ENCODE measurements at regions not wholly inside any gene's neighbourhood (a gene's known extent, or its start where the extent isn't known, plus 50 kb on each side); places are given as distances from the start of the nearest gene placed in this dataset.

DNA sequence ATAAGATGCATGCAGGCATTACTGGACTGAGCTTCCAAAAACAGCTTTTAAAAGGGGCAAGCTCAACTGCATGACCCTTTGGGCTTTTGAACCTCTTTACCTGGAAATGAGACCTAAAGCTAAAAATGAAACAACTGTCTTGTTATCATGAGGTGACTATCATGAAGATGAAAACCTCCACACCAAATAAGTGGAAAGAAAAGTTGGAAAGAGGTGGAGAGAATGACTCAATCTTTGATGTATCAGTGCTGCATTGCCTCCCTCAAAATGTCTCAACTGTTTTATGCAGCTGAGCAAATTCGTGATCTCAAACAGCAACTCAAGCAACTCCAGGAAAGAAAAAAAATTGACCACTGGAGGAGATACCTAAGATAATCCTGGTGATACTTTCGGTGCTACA, 307.1 kb downstream of the KBTBD8 start:
- Histone ChIP-seq H3K79me2 (ENCODE audit: control insufficient read depth, insufficient read depth, low read length) (no peaks in the 10 kb centered on the region), H3K4me3 (no peak overlapping the region), H2AFZ (ENCODE audit: low read depth, low read length) (no peak overlapping the region), H3K9ac (ENCODE audit: insufficient read depth in 1 of 2, low read depth in 2 of 2, low read length in 2 of 2) (no peak overlapping the region), H3K36me3 (ENCODE audit: control insufficient read depth, insufficient read depth, low read length) (no peaks in the 10 kb centered on the region), H3K27ac (ENCODE audit: extremely low read depth, low read depth, low read length) (no peak overlapping the region), H3K4me1 (replicated peaks in 1 of 2; ENCODE audit: control insufficient read depth in 2 of 2, insufficient read depth in 2 of 2, low read length in 2 of 2) (no peaks in the 10 kb centered on the region), H4K20me1 (replicated peaks; ENCODE audit: control insufficient read depth, insufficient read depth, low read length) (no peaks in the 10 kb centered on the region), H3K27me3 (ENCODE audit: control insufficient read depth in 2 of 2, insufficient read depth in 2 of 2, low read length in 2 of 2) (no peaks in the 10 kb centered on the region), H3K4me2 (ENCODE audit: insufficient read depth, low read length) (no peak overlapping the region), H3K9me1 (ENCODE audit: control insufficient read depth, insufficient read depth, low read length) (no peaks in the 10 kb centered on the region), H3K9me3 (replicated peaks; ENCODE audit: control insufficient read depth, insufficient read depth, low read depth, low read length) (no peaks in the 10 kb centered on the region)
- in situ Hi-C loops (cut with MboI) = no loop called here
- WGBS (ENCODE audit: insufficient coverage, low coverage, missing lambda C conversion rate) = 0% methylated on average over 2 of the region's 2 CpGs
- FAIRE-seq (no peak), ATAC-seq (no peak), DNase-seq (ENCODE audit: extremely low read depth in 1 of 4, low spot score in 3 of 4) (no peak)
- no TSS peak for BruUV-seq (replicated peaks)
- intact Hi-C loops (cut with micrococcal nuclease) = no loop called here
- no peak for TF ChIP-seq CHD4 (IDR thresholded peaks at IDR 0.05; ENCODE audit: insufficient read depth, insufficient replicate concordance, low read depth, low read length, poor library complexity, severe bottlenecking)
- no peak for TF ChIP-seq MEF2D (tag; conservative IDR thresholded peaks at IDR 0.05; ENCODE audit: low read depth)
- no peak for TF ChIP-seq NEUROD1 (IDR thresholded peaks at IDR 0.05; ENCODE audit: borderline replicate concordance, low read depth, low read length, partially characterized antibody)
- TF ChIP-seq, protein P1, sequence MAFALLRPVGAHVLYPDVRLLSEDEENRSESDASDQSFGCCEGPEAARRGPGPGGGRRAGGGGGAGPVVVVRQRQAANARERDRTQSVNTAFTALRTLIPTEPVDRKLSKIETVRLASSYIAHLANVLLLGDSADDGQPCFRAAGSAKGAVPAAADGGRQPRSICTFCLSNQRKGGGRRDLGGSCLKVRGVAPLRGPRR (CRISPR knock-in tag; IDR thresholded peaks at IDR 0.05) = no peak
- no peak for TF ChIP-seq CREBBP (IDR thresholded peaks at IDR 0.05; ENCODE audit: low read depth, low read length)
- no peak for TF ChIP-seq SRSF9 (IDR thresholded peaks at IDR 0.05; ENCODE audit: borderline replicate concordance, low read depth, low read length)
- TF ChIP-seq, protein P2, sequence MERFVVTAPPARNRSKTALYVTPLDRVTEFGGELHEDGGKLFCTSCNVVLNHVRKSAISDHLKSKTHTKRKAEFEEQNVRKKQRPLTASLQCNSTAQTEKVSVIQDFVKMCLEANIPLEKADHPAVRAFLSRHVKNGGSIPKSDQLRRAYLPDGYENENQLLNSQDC (CRISPR knock-in tag; IDR thresholded peaks at IDR 0.05) = no peak
- TF ChIP-seq NFE2L1 (tag; IDR thresholded peaks at IDR 0.05; ENCODE audit: borderline replicate concordance, low read depth) = no peak
- TF ChIP-seq, protein P3, sequence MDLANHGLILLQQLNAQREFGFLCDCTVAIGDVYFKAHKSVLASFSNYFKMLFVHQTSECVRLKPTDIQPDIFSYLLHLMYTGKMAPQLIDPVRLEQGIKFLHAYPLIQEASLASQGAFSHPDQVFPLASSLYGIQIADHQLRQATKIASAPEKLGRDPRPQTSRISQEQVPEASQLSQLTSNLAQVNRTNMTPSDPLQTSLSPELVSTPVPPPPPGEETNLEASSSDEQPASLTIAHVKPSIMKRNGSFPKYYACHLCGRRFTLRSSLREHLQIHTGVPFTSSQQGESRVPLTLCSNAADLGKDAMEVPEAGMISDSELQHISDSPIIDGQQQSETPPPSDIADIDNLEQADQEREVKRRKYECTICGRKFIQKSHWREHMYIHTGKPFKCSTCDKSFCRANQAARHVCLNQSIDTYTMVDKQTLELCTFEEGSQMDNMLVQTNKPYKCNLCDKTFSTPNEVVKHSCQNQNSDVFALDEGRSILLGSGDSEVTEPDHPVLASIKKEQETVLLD (IDR thresholded peaks at IDR 0.05) = no peak
- TF ChIP-seq EP400 (IDR thresholded peaks at IDR 0.05) = no peak
- TF ChIP-seq NR2C2 (CRISPR knock-in tag; IDR thresholded peaks at IDR 0.05) = no peak
- TF ChIP-seq NR2C2 (tag; IDR thresholded peaks at IDR 0.05) = no peak
- TF ChIP-seq, protein P4, sequence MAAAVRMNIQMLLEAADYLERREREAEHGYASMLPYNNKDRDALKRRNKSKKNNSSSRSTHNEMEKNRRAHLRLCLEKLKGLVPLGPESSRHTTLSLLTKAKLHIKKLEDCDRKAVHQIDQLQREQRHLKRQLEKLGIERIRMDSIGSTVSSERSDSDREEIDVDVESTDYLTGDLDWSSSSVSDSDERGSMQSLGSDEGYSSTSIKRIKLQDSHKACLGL (CRISPR knock-in tag; IDR thresholded peaks at IDR 0.05; ENCODE audit: borderline replicate concordance, poor library complexity, severe bottlenecking) = no peak
- TF ChIP-seq ZNF408 (CRISPR knock-in tag; IDR thresholded peaks at IDR 0.05; ENCODE audit: low read depth) = no peak
- TF ChIP-seq PYGO2 (tag; IDR thresholded peaks at IDR 0.05) = no peak
- POLR2A ChIA-PET = interaction anchor here (0.9 kb wide), 1 partner anchor 8 kb away, joined by 3 read pairs; no protein-coding TSS in a partner anchor
- CTCF ChIA-PET (ENCODE audit: low intra/inter-chr PET ratio) = no interaction called here
